DND-41 (cell line): ENCODE measurements at regions not wholly inside any gene's neighbourhood (a gene's known extent, or its start where the extent isn't known, plus 50 kb on each side); places are given as distances from the start of the nearest gene placed in this dataset.

Experiments used
- ATAC-seq: fragments of 200-7000 bp; cut with Tn5 transposase; 3 replicates; pipeline ENCODE4 v1.9.1; 2021; ENCODE audit warnings: low read depth; ENCODE audit not compliant: insufficient read depth
- DNase-seq: peaks from one replicate; pipeline ENCODE4 v3.0.0-alpha.2; 2020
- H2AFZ ChIP-seq: 2 replicates; pipeline ENCODE4 v1.6.0; 2012; ENCODE audit warnings: low read depth, low read length
- H3K27ac ChIP-seq: 2 replicates; pipeline ENCODE4 v1.5.1; 2012; ENCODE audit warnings: low read length, inconsistent platforms
- H3K27me3 ChIP-seq: fragments of 200-600 bp; sonication (generic); 2 replicates; pipeline ENCODE4 v1.6.0; 2012; ENCODE audit warnings: low read length, mild to moderate bottlenecking, inconsistent platforms; ENCODE audit not compliant: insufficient read depth, poor library complexity
- H3K36me3 ChIP-seq: 2 replicates; pipeline ENCODE4 v1.5.1; 2012; ENCODE audit warnings: low read length, inconsistent platforms; ENCODE audit not compliant: insufficient read depth
- H3K4me1 ChIP-seq: 2 replicates; pipeline ENCODE4 v1.5.1; 2012; ENCODE audit warnings: mild to moderate bottlenecking, low read length; ENCODE audit not compliant: insufficient read depth
- H3K4me2 ChIP-seq: 2 replicates; pipeline ENCODE4 v1.6.0; 2012; ENCODE audit warnings: mild to moderate bottlenecking, moderate library complexity, low read length, inconsistent platforms; ENCODE audit not compliant: insufficient read depth
- H3K4me3 ChIP-seq, 2 experiments: fragments of 200-600 bp in 1 of 2; shearing (Covaris generic) in 1 of 2; 2 replicates each; pipeline ENCODE4 v1.5.1; 2012 to 2016; ENCODE audit warnings: inconsistent platforms in 2 of 2, low read length in 2 of 2, mild to moderate bottlenecking in 2 of 2, low read depth in 1 of 2, moderate library complexity in 1 of 2
- H3K79me2 ChIP-seq: 2 replicates; pipeline ENCODE4 v1.6.0; 2012; ENCODE audit warnings: low read length, inconsistent platforms; ENCODE audit not compliant: insufficient read depth
- H3K9ac ChIP-seq: 2 replicates; pipeline ENCODE4 v1.6.0; 2012; ENCODE audit warnings: low read depth, mild to moderate bottlenecking, inconsistent platforms, low read length, moderate library complexity
- H3K9me3 ChIP-seq: 2 replicates; pipeline ENCODE4 v1.5.1; 2012; ENCODE audit warnings: low read length, moderate library complexity, mild to moderate bottlenecking, inconsistent platforms; ENCODE audit not compliant: insufficient read depth, severe bottlenecking
- H4K20me1 ChIP-seq: 2 replicates; pipeline ENCODE4 v1.6.0; 2012; ENCODE audit warnings: low read length; ENCODE audit not compliant: insufficient read depth
- CTCF ChIP-seq: IDR thresholded peaks from 2 replicates; pipeline ENCODE4 v1.5.1; 2012; ENCODE audit warnings: borderline replicate concordance, low read length, moderate library complexity, mild to moderate bottlenecking; ENCODE audit not compliant: poor library complexity, severe bottlenecking; ENCODE audit errors: extremely low read depth
- EZH2 ChIP-seq: IDR thresholded peaks from 3 replicates; pipeline ENCODE4 v1.6.1; 2012; ENCODE audit warnings: borderline replicate concordance, low read depth, mild to moderate bottlenecking, moderate library complexity, low read length, inconsistent platforms; ENCODE audit not compliant: severe bottlenecking

GRCh38 chr10:107931808-107932207 is 767.3 kb upstream of the SORCS1 start:
- Histone ChIP-seq H2AFZ (no peak overlapping the region), H4K20me1 (no peaks in the 10 kb centered on the region), H3K9me3 (no peaks in the 10 kb centered on the region), H3K4me2 (no peak overlapping the region), H3K27me3 (no peaks in the 10 kb centered on the region), H3K4me1 (no peaks in the 10 kb centered on the region), H3K27ac (no peak overlapping the region), H3K36me3 (no peaks in the 10 kb centered on the region), H3K9ac (no peak overlapping the region), H3K4me3 (no peak overlapping the region), H3K79me2 (no peaks in the 10 kb centered on the region)
- DNase-seq: no peak
- no peak for TF ChIP-seq EZH2
- TF ChIP-seq CTCF: no peak
- no peak for ATAC-seq

- Histone ChIP-seq H2AFZ (no peak overlapping the region), H3K36me3 (no peaks in the 10 kb centered on the region), H3K79me2 (no peaks in the 10 kb centered on the region), H3K4me1 (no peaks in the 10 kb centered on the region), H3K4me3 (no peak overlapping the region), H3K9ac (no peak overlapping the region), H4K20me1 (no peaks in the 10 kb centered on the region), H3K27ac (no peak overlapping the region), H3K27me3 (no peaks in the 10 kb centered on the region), H3K9me3 (no peaks in the 10 kb centered on the region), H3K4me2 (no peak overlapping the region)
- ATAC-seq (no peak), DNase-seq (no peak)
- TF ChIP-seq CTCF: no peak
- TF ChIP-seq EZH2: no peak
Observed at GRCh38 chr10:107930037-107930436, 765.5 kb upstream of the SORCS1 start.

GRCh38 chr10:107924458-107924857 is 760.0 kb upstream of the SORCS1 start:
- Histone ChIP-seq H2AFZ (no peak overlapping the region), H3K4me2 (no peak overlapping the region), H3K27ac (no peak overlapping the region), H3K9ac (no peak overlapping the region), H3K36me3 (no peaks in the 10 kb centered on the region), H3K27me3 (no peaks in the 10 kb centered on the region), H4K20me1 (no peaks in the 10 kb centered on the region), H3K79me2 (no peaks in the 10 kb centered on the region), H3K4me3 (no peak overlapping the region), H3K9me3 (no peaks in the 10 kb centered on the region), H3K4me1 (no peaks in the 10 kb centered on the region)
- DNase-seq (no peak), ATAC-seq (no peak)
- TF ChIP-seq EZH2 (no peak), CTCF (no peak)
